ENCODE measurements at regions not wholly inside any gene's neighbourhood (a gene's known extent, or its start where the extent isn't known, plus 50 kb on each side); places are given as distances from the start of the nearest gene placed in this dataset.

DNA sequence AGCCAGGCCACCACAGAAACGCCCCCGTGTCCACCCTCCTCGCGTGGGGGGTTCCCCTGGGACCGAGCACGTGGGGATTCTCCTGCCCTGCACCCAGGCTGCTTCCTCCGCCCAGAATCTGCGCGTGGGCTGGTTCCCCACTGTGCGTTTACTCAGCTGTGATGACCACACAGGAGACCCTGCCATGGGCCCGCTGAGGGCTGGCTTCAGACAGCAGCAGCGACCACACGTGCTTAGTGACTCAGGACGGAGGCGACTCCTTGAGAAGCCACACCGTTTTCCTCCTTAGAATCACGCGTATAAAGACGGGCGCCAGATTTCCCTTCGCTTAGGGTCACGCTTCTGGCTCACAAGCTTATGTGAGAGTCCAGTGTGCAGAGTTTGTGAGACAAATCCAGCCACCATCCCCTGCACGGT lies 63.9 kb upstream of the PDE10A start:
- ATAC-seq (ENCODE audit: low FRiP score) (no peak), DNase-seq (ENCODE audit: low spot score) (no peak)
- TF ChIP-seq, protein P1, sequence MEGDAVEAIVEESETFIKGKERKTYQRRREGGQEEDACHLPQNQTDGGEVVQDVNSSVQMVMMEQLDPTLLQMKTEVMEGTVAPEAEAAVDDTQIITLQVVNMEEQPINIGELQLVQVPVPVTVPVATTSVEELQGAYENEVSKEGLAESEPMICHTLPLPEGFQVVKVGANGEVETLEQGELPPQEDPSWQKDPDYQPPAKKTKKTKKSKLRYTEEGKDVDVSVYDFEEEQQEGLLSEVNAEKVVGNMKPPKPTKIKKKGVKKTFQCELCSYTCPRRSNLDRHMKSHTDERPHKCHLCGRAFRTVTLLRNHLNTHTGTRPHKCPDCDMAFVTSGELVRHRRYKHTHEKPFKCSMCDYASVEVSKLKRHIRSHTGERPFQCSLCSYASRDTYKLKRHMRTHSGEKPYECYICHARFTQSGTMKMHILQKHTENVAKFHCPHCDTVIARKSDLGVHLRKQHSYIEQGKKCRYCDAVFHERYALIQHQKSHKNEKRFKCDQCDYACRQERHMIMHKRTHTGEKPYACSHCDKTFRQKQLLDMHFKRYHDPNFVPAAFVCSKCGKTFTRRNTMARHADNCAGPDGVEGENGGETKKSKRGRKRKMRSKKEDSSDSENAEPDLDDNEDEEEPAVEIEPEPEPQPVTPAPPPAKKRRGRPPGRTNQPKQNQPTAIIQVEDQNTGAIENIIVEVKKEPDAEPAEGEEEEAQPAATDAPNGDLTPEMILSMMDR (IDR thresholded peaks at IDR 0.05) = no peak

DNA sequence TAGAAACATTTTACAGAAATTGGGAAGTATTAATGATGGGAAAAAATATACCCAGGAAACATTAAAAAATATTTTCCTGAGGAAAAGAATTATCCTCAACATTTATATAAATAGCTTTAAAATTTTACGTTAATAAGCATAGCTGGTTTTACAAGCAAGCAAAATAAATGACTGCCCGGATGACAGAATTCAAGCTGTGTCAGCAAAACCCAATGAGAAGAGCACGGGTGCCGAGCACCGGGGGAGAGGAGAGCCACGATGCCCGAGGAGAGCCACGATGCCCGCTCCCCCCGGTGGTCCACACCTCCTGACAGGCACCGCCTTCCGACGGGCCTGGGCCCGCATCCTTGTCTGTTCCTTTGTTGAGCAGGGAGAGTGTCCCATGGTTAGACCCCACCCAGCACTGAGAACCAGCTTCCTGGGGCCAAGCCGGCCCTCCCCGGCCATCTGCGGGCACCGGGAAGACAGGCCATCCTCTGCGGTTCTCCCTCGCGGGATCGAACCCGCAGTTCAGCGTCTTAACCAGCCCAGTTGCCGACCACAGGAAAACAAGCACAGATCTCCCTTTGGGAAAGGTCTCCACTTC lies 63.3 kb upstream of the PDE10A start:
- DNase-seq (ENCODE audit: low spot score) (no peak), ATAC-seq (ENCODE audit: low FRiP score) (no peak)
- TF ChIP-seq, protein P1 (IDR thresholded peaks at IDR 0.05) = no peak

DNA sequence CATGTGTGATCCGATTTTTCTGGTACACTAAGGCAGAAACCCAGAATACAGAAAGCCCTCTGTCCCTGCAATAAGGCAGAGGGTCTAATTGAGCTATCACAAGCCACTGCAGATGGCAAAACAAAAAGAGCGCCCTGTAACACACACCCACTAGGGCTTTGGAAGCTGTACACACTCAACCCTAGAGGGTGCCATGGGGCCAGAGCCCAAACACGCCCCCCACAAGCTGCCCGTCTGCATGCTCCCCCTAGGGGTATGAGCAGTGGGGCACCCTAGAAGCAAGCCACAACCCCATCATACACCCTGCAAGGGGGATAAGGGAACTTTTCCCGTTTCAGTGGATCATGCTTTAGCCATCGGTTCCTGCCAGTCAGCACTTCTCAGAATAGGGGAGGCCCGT lies 62.2 kb upstream of the PDE10A start:
- DNase-seq (ENCODE audit: low spot score) (no peak), ATAC-seq (ENCODE audit: low FRiP score) (no peak)
- TF ChIP-seq, protein P1 (IDR thresholded peaks at IDR 0.05) = no peak

DNA sequence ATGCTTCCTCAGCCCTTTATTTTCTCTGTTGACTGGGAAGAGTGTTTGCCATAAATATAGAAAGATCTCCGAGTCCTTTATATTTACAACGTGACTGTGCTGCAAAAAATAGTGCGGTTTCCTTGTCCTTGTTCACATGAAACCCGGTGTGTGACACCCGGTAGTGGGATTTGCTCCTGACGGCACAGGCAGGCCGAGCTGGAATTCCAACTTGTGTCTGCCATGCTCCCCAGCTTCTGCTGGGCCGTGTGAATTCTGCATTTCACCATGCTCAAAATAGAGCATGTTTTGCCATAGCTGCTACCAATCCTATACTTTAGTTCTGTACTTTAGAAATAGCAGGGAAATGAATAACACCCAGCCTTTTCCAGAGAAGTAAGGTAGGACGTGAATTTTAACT lies 60.3 kb upstream of the PDE10A start:
- TF ChIP-seq, protein P1 (IDR thresholded peaks at IDR 0.05) = no peak
- no peak for ATAC-seq (ENCODE audit: low FRiP score)

DNA sequence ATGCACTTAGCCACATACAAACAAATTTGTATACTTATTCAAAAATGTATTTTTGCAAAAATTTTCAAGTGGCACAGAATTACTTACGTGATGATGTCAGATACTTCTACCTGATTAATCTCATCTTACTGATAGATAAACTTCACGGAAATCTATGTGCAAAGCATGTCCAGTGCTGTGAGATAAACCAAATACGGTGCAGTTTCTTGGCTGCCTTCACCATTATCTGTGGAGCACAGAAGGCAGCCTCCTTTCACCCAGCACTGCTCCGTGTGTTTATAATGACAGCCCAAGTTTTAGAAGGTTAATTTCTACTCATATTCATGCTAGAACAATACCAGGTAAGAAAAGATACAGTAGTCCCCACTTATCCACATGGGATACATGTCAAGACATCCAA lies 59.0 kb upstream of the PDE10A start:
- DNase-seq (ENCODE audit: low spot score) (no peak), ATAC-seq (ENCODE audit: low FRiP score) (no peak)
- TF ChIP-seq, protein P1 (IDR thresholded peaks at IDR 0.05) = no peak

More for the DNA sequence above, 60.3 kb upstream of the PDE10A start:
- DNase-seq (ENCODE audit: low spot score) = no peak

DNA sequence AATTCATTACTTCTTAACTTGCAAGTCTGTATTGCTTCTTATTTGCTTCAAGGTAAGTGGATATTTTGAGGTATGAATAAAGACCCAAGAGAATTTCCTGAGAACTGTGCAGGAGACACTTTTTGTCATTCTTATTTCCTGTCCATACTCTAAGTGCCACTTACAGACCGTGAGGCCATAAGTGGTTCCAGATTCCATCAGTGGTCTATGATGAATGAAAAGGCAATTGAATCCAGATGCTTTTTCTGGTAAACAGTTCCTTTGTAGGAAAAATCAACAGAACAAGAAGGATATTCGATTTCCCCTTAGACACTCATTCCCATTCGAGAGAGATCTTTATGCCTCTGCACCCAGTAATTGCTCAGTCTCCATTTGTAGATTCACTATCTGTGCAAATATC lies 58.3 kb upstream of the PDE10A start:
- no peak for DNase-seq (ENCODE audit: low spot score)
- TF ChIP-seq, protein P1 (IDR thresholded peaks at IDR 0.05) = no peak
- ATAC-seq (ENCODE audit: low FRiP score) = no peak

DNA sequence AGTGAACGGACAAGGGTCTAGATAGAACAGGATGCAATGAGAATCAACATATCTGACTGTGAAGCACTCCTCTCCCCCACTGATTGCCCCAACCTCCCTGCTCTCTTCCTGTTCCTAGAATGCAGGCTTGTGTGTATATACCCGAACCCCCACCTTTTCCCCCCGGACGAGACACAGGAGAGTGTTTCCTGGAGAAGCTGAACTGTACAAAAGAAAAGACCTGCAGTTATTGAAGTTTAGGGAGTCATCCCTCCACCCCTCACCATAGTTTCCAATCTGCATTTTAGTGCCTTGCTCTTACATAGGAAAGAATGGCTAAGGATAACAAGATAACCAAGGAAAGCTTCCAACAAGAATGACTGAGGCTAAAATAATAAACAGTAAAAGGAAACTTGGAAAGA lies 55.5 kb upstream of the PDE10A start:
- no peak for DNase-seq (ENCODE audit: low spot score)
- TF ChIP-seq, protein P1 (IDR thresholded peaks at IDR 0.05) = no peak
- ATAC-seq (ENCODE audit: low FRiP score) = no peak

All from omental fat pad (tissue), 3 donors.